ENCODE measurements at regions not wholly inside any gene's neighbourhood (a gene's known extent, or its start where the extent isn't known, plus 50 kb on each side); places are given as distances from the start of the nearest gene placed in this dataset.
"Not testable (repeated sequence)": the region's sequence is repeated elsewhere in the genome, so short reads cannot be mapped to it uniquely, and the experiment has no call there.

DNA sequence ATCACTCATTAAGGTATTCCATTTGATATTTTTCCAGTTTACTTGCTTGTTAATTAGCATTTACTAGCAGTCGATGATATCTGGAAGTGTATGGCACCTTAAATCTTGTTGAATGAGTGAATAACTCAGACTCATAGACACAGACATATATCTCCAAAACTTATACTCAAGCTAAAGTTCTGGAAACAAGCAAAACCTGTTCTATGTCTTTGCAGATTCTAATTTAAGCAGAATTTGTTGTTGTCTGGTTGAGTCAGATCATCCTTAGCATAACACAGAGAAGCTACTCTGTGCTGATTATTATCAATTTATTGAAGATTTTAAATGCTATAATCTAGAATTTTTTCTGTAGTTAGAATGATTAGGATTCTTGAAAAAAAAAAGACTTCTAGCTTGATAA is 296.2 kb downstream of the MDFIC start:
- no peak overlapping the region for H3K4me3 ChIP-seq (ENCODE audit: low read length in 2 of 2)
- no peaks in the 10 kb centered on the region for H3K36me3 ChIP-seq (ENCODE audit: control insufficient read depth in 2 of 2, insufficient read depth in 2 of 2, low read length in 2 of 2)
- H3K27ac ChIP-seq (ENCODE audit: low read length): no peak overlapping the region
- no peaks in the 10 kb centered on the region for H3K9me3 ChIP-seq (ENCODE audit: control insufficient read depth in 2 of 2, low read length in 2 of 2)
- H3K4me1 ChIP-seq (ENCODE audit: control insufficient read depth, insufficient read depth, low read length): no peaks in the 10 kb centered on the region
- H3K27me3 ChIP-seq (ENCODE audit: control insufficient read depth in 1 of 2, insufficient read depth in 2 of 2, low read length in 2 of 2): no peaks in the 10 kb centered on the region
- no peak overlapping the region for H3K9ac ChIP-seq (ENCODE audit: low read length in 2 of 2)

DNA sequence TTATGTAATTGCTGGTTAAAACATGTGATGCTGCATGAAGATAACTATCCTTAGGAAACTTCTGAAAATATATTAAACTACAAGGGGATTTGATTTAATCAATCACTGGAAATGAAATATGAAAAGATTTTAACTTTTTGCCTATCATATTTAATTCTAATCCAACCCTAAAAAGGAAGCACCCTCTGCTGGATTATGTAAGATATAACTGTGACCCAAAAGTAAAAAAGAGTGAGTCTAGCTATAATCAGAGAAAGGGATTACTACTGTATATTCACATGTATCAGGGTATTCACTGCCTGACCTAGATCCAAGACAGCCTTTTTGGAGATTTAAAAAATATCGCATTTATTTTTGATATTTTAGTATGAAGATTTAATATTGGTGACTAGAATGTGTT is 295.5 kb downstream of the MDFIC start:
- Histone ChIP-seq H3K27ac (ENCODE audit: low read length) (no peak overlapping the region), H3K4me3 (ENCODE audit: low read length in 2 of 2) (no peak overlapping the region), H3K27me3 (ENCODE audit: control insufficient read depth in 1 of 2, insufficient read depth in 2 of 2, low read length in 2 of 2) (no peaks in the 10 kb centered on the region), H3K4me1 (ENCODE audit: control insufficient read depth, insufficient read depth, low read length) (no peaks in the 10 kb centered on the region), H3K9me3 (ENCODE audit: control insufficient read depth in 2 of 2, low read length in 2 of 2) (no peaks in the 10 kb centered on the region), H3K9ac (ENCODE audit: low read length in 2 of 2) (no peak overlapping the region), H3K36me3 (ENCODE audit: control insufficient read depth in 2 of 2, insufficient read depth in 2 of 2, low read length in 2 of 2) (no peaks in the 10 kb centered on the region)

- H3K9me3 ChIP-seq (ENCODE audit: control insufficient read depth in 2 of 2, low read length in 2 of 2): no peaks in the 10 kb centered on the region
- no peaks in the 10 kb centered on the region for H3K4me1 ChIP-seq (ENCODE audit: control insufficient read depth, insufficient read depth, low read length)
- H3K27ac ChIP-seq (ENCODE audit: low read length): no peak overlapping the region
- no peak overlapping the region for H3K9ac ChIP-seq (ENCODE audit: low read length in 2 of 2)
- H3K36me3 ChIP-seq (ENCODE audit: control insufficient read depth in 2 of 2, insufficient read depth in 2 of 2, low read length in 2 of 2): no peaks in the 10 kb centered on the region
- no peak overlapping the region for H3K4me3 ChIP-seq (ENCODE audit: low read length in 2 of 2)
- H3K27me3 ChIP-seq (ENCODE audit: control insufficient read depth in 1 of 2, insufficient read depth in 2 of 2, low read length in 2 of 2): no peaks in the 10 kb centered on the region
Observed at GRCh38 chr7:115216652-115217051, 294.8 kb downstream of the MDFIC start.

DNA sequence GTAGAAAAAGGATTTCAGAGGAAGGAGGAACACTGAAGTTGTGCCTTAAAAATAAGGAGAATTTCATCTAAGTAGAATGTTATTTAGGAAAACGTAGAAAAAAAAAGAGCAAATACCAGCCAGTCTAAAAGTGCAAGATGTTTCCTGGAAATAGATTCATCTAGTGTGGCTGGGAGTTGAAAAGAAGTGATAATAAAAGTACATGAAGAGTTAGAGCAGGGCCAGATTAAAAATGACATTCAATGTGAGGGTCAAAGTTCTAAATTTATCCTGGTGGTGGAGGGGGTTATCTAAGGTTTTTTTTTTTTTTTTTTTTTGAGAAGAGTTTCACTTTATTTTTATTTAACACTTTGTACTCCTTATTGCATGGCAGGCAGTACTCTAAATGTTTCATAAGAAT is 289.3 kb downstream of the MDFIC start:
- H3K4me3 ChIP-seq (ENCODE audit: low read length in 2 of 2): no peak overlapping the region
- no peak overlapping the region for H3K27ac ChIP-seq (ENCODE audit: low read length)
- no peaks in the 10 kb centered on the region for H3K36me3 ChIP-seq (ENCODE audit: control insufficient read depth in 2 of 2, insufficient read depth in 2 of 2, low read length in 2 of 2)
- H3K27me3 ChIP-seq (ENCODE audit: control insufficient read depth in 1 of 2, insufficient read depth in 2 of 2, low read length in 2 of 2): no peaks in the 10 kb centered on the region
- H3K4me1 ChIP-seq (ENCODE audit: control insufficient read depth, insufficient read depth, low read length): no peaks in the 10 kb centered on the region
- no peak overlapping the region for H3K9ac ChIP-seq (ENCODE audit: low read length in 2 of 2)
- H3K9me3 ChIP-seq (ENCODE audit: control insufficient read depth in 2 of 2, low read length in 2 of 2): no peaks in the 10 kb centered on the region

DNA sequence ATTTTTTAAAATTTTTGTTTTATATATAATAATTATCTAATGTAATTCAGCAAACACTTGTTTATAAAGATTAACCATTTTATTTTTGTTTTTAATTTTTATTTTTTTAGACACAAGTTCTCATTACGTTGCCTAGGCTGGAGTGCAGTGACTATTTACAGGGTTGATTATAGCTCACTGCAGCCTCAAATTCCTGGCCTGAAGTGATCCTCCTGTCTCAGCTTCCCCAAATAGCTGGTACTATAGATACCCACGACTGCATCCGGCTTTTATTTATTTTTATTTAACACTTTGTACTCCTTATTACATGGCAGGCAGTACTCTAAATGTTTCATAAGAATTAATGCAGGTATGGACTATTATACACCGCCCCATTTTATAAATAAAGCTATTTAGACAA is 288.7 kb downstream of the MDFIC start:
- no peaks in the 10 kb centered on the region for H3K36me3 ChIP-seq (ENCODE audit: control insufficient read depth in 2 of 2, insufficient read depth in 2 of 2, low read length in 2 of 2)
- H3K27ac ChIP-seq (ENCODE audit: low read length): no peak overlapping the region
- no peak overlapping the region for H3K9ac ChIP-seq (ENCODE audit: low read length in 2 of 2)
- no peaks in the 10 kb centered on the region for H3K4me1 ChIP-seq (ENCODE audit: control insufficient read depth, insufficient read depth, low read length)
- H3K27me3 ChIP-seq (ENCODE audit: control insufficient read depth in 1 of 2, insufficient read depth in 2 of 2, low read length in 2 of 2): no peaks in the 10 kb centered on the region
- H3K9me3 ChIP-seq (ENCODE audit: control insufficient read depth in 2 of 2, low read length in 2 of 2): no peaks in the 10 kb centered on the region
- no peak overlapping the region for H3K4me3 ChIP-seq (ENCODE audit: low read length in 2 of 2)

DNA sequence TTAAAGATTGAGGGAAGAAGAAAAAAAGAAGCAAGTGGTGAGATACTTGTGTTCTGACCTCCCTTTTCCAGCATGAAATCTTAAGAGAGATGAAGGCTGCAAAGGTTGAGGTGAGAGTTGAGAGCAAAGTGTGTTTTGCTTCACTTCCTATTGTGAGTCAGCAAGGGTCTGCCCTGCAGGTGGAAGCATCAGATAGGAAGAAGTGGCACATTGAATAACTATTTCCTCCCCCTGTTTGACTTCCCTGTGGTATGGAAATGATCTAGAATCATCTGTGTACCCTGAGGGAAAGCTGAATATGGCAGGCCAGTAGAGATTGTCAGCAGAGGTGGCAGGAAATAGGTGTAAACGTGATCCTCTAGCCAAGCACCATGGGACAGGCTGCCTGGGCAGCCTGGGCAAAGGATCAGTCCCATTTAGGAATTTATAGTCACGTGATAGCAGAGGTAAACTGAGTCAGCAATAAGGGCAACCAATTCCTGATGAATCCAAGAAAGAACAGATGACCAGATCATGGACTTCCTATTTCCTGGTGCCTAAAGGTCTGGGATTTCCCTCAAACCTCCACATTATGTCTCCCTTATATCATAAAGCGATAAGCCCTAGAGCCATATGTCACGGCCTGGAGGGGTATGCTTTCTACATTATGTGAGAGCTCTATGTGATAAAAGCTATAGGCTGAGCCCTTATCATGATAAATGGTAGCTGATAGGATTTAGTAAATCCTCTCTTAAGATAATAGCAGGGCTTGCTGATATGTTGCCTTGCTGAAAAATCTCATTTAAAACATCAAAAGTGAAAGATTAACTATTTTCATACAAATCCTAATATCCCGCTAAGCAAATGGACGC is 287.0 kb downstream of the MDFIC start:
- Histone ChIP-seq H3K4me1 (ENCODE audit: control insufficient read depth, insufficient read depth, low read length) (no peaks in the 10 kb centered on the region), H3K27ac (ENCODE audit: low read length) (no peak overlapping the region), H3K4me3 (ENCODE audit: low read length in 2 of 2) (no peak overlapping the region), H3K9ac (ENCODE audit: low read length in 2 of 2) (no peak overlapping the region), H3K9me3 (ENCODE audit: control insufficient read depth in 2 of 2, low read length in 2 of 2) (no peaks in the 10 kb centered on the region), H3K36me3 (ENCODE audit: control insufficient read depth in 2 of 2, insufficient read depth in 2 of 2, low read length in 2 of 2) (no peaks in the 10 kb centered on the region), H3K27me3 (ENCODE audit: control insufficient read depth in 1 of 2, insufficient read depth in 2 of 2, low read length in 2 of 2) (no peaks in the 10 kb centered on the region)

DNA sequence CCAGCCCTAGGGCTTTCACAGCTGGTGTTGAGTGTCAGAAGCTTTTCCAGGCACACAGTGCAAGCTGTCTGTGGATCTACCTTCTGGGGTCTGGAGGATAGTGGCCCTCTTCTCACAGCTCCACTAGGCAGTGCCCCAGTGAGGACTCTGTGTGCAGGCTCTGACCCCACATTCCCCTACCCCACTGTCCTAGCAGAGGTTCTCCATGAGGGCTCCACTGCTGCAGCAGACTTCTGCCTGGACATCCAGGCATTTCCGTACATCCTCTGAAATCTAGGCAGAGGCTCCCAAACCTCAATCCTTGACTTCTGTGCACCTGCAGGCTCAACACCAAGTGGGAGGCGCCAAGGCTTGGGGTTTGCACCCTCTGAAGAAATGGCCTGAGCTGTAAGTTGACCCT is 284.5 kb downstream of the MDFIC start:
- H3K4me1 ChIP-seq (ENCODE audit: control insufficient read depth, insufficient read depth, low read length); H3K27ac ChIP-seq (ENCODE audit: low read length); H3K9me3 ChIP-seq (ENCODE audit: control insufficient read depth in 2 of 2, low read length in 2 of 2); H3K9ac ChIP-seq (ENCODE audit: low read length in 2 of 2); H3K36me3 ChIP-seq (ENCODE audit: control insufficient read depth in 2 of 2, insufficient read depth in 2 of 2, low read length in 2 of 2); H3K27me3 ChIP-seq (ENCODE audit: control insufficient read depth in 1 of 2, insufficient read depth in 2 of 2, low read length in 2 of 2); H3K4me3 ChIP-seq (ENCODE audit: low read length in 2 of 2): not testable (repeated sequence)

DNA sequence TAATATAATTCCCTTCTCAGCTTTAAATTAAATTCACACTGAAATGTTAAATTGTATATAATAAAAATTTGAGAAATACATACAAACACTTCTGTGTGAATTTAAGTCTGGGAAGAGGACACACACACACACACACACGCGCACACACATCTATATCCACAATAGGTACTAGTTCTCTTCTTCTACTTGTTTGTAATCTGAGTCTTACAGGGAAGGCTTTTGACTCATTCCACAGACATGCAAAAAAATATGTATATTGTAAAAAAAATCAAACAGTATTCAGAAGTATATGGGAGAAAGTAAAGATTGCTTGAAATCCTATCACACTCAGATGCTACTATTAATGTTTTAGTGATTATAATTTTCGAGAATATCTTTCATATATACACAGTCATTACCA is 276.2 kb downstream of the MDFIC start:
- Histone ChIP-seq H3K36me3 (ENCODE audit: control insufficient read depth in 2 of 2, insufficient read depth in 2 of 2, low read length in 2 of 2) (no peaks in the 10 kb centered on the region), H3K27ac (ENCODE audit: low read length) (no peak overlapping the region), H3K4me1 (ENCODE audit: control insufficient read depth, insufficient read depth, low read length) (no peaks in the 10 kb centered on the region), H3K27me3 (ENCODE audit: control insufficient read depth in 1 of 2, insufficient read depth in 2 of 2, low read length in 2 of 2) (no peaks in the 10 kb centered on the region), H3K9ac (ENCODE audit: low read length in 2 of 2) (no peak overlapping the region), H3K4me3 (ENCODE audit: low read length in 2 of 2) (no peak overlapping the region), H3K9me3 (ENCODE audit: control insufficient read depth in 2 of 2, low read length in 2 of 2) (no peaks in the 10 kb centered on the region)

GRCh38 chr7:115195208-115195607 is 273.3 kb downstream of the MDFIC start:
- no peaks in the 10 kb centered on the region for H3K4me1 ChIP-seq (ENCODE audit: control insufficient read depth, insufficient read depth, low read length)
- H3K27ac ChIP-seq (ENCODE audit: low read length): no peak overlapping the region
- no peak overlapping the region for H3K4me3 ChIP-seq (ENCODE audit: low read length in 2 of 2)
- H3K27me3 ChIP-seq (ENCODE audit: control insufficient read depth in 1 of 2, insufficient read depth in 2 of 2, low read length in 2 of 2): no peaks in the 10 kb centered on the region
- no peaks in the 10 kb centered on the region for H3K36me3 ChIP-seq (ENCODE audit: control insufficient read depth in 2 of 2, insufficient read depth in 2 of 2, low read length in 2 of 2)
- H3K9ac ChIP-seq (ENCODE audit: low read length in 2 of 2): no peak overlapping the region
- no peaks in the 10 kb centered on the region for H3K9me3 ChIP-seq (ENCODE audit: control insufficient read depth in 2 of 2, low read length in 2 of 2)

DNA sequence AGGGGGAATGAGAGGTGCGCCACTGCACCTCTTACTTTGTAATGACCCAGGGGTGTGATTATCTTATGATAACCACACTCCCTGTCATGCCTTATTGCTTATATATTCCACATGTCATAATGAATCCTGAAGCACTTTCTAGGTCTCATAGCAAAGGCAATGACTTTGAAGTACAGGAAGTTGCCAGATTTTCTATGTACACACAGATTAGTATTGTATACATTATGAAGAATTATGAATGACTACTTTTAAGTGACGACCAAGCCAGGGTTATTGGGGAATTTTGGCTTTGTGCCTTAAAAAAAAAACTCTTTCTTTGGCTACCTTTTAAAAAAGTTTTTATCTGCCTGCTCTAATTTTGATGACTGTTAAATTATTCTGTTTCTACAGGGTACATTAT is 269.6 kb downstream of the MDFIC start:
- no peak overlapping the region for H3K27ac ChIP-seq (ENCODE audit: low read length)
- H3K36me3 ChIP-seq (ENCODE audit: control insufficient read depth in 2 of 2, insufficient read depth in 2 of 2, low read length in 2 of 2): no peaks in the 10 kb centered on the region
- no peak overlapping the region for H3K4me3 ChIP-seq (ENCODE audit: low read length in 2 of 2)
- no peaks in the 10 kb centered on the region for H3K27me3 ChIP-seq (ENCODE audit: control insufficient read depth in 1 of 2, insufficient read depth in 2 of 2, low read length in 2 of 2)
- no peaks in the 10 kb centered on the region for H3K9me3 ChIP-seq (ENCODE audit: control insufficient read depth in 2 of 2, low read length in 2 of 2)
- no peaks in the 10 kb centered on the region for H3K4me1 ChIP-seq (ENCODE audit: control insufficient read depth, insufficient read depth, low read length)
- H3K9ac ChIP-seq (ENCODE audit: low read length in 2 of 2): no peak overlapping the region

GRCh38 chr7:115183431-115184057 is 261.6 kb downstream of the MDFIC start:
- H3K4me3 ChIP-seq (ENCODE audit: low read length in 2 of 2): no peak overlapping the region
- no peaks in the 10 kb centered on the region for H3K27me3 ChIP-seq (ENCODE audit: control insufficient read depth in 1 of 2, insufficient read depth in 2 of 2, low read length in 2 of 2)
- no peaks in the 10 kb centered on the region for H3K4me1 ChIP-seq (ENCODE audit: control insufficient read depth, insufficient read depth, low read length)
- H3K9me3 ChIP-seq (ENCODE audit: control insufficient read depth in 2 of 2, low read length in 2 of 2): no peaks in the 10 kb centered on the region
- H3K27ac ChIP-seq (ENCODE audit: low read length): no peak overlapping the region
- H3K36me3 ChIP-seq (ENCODE audit: control insufficient read depth in 2 of 2, insufficient read depth in 2 of 2, low read length in 2 of 2): no peaks in the 10 kb centered on the region
- no peak overlapping the region for H3K9ac ChIP-seq (ENCODE audit: low read length in 2 of 2)
